ENCODE measurements at regions not wholly inside any gene's neighbourhood (a gene's known extent, or its start where the extent isn't known, plus 50 kb on each side); places are given as distances from the start of the nearest gene placed in this dataset.

- intact Hi-C loops (cut with DNase I) = no loop called here
- no peak overlapping the region for H3K4me3 ChIP-seq
- peaks cover 0 to 4% (median 0%) of the 10 kb centered on the region in 4 donors for H3K4me1 ChIP-seq
- 40% methylated on average over 3 of the region's 3 CpGs for WGBS
- DNase-seq (ENCODE audit: extremely low spot score) = no peak
- H3K9me3 ChIP-seq = no peaks in the 10 kb centered on the region
- H3K27ac ChIP-seq (replicated peaks in 1 of 4) = no peak overlapping the region
- H3K36me3 ChIP-seq = no peaks in the 10 kb centered on the region
- H3K27me3 ChIP-seq = peaks cover 0 to 74% (median 0%) of the 10 kb centered on the region in 4 donors
- TF ChIP-seq POLR2A (IDR thresholded peaks at IDR 0.05; ENCODE audit: low read depth) (no peak), EP300 (IDR thresholded peaks at IDR 0.05) (no peak), CTCF (IDR thresholded peaks at IDR 0.05) (no peak), POLR2AphosphoS5 (IDR thresholded peaks at IDR 0.05) (no peak)
Observed at GRCh38 chr13:111406636-111407035, 86.2 kb downstream of the TEX29 start.

GRCh38 chr13:111407381-111408131, 87.1 kb downstream of the TEX29 start:
- WGBS = 90% methylated on average over 23 of the region's 23 CpGs
- peaks cover 0 to 74% (median 0%) of the 10 kb centered on the region in 4 donors for H3K27me3 ChIP-seq
- no peak overlapping the region for H3K4me3 ChIP-seq
- peaks cover 0 to 4% (median 0%) of the 10 kb centered on the region in 4 donors for H3K4me1 ChIP-seq
- H3K36me3 ChIP-seq = no peaks in the 10 kb centered on the region
- H3K9me3 ChIP-seq = no peaks in the 10 kb centered on the region
- intact Hi-C loops (cut with DNase I) = no loop called here
- no peak for TF ChIP-seq CTCF (IDR thresholded peaks at IDR 0.05)
- no peak for TF ChIP-seq EP300 (IDR thresholded peaks at IDR 0.05)
- no peak for TF ChIP-seq POLR2A (IDR thresholded peaks at IDR 0.05; ENCODE audit: low read depth)
- no peak for TF ChIP-seq POLR2AphosphoS5 (IDR thresholded peaks at IDR 0.05)
- H3K27ac ChIP-seq (replicated peaks in 1 of 4) = no peak overlapping the region
- no peak for DNase-seq (ENCODE audit: extremely low spot score)

DNA sequence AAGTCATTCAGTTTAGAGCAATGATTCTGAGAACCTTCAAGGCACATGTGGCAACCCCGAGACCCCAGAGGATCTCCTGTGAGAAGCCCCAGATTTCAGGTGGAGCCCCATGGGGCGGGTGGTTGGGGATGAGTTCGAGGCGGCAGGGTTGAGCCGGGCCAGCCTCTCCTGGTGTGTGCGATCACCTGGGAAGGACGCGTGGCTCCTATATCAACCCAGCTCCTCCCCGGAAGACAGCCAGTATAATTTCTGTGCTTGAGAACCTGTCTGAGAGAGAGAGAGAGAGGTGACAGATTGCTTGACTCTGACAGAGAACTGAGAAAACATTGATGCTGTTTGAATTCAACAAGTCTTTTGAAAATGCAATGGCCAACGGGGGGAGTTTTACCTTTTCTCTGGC, 89.0 kb downstream of the TEX29 start:
- peaks cover 0 to 73% (median 0%) of the 10 kb centered on the region in 4 donors for H3K27me3 ChIP-seq

DNA sequence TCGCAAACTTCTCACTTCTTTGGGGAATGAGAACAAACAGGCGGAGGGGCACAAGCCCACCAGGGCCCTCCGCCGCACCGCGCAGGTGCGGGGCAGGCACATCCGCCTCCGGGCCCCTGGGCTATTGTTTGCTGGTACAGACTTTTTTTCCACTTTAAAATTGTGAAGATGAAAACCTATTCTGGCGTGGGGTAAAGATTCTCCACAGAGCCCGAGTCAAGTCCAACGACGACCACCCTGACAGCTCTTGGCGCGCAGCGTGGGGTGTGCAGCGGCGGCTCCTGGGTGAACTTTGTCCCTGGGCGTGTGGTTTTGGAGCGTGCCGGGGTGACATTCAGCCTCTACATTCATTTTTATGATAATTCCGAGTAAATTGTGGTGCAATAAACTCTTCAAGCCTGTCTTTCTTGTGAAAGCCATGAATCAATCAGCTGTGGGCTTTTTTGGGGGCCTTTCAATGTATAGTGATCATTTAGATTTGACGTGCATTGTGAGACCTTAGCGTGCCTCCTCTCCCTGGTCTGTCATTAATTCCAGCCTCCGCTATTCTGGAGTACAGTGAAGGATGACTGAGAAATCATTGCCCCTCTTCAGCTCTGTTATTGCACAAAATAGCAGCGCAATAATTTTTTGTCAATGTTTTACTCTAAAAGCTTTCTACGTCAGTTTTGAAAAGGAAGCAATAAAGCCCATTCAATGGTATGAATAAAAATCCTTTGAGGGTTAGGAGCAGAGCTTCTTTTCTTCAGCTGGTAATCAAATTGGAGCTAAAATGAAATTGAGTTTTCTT, 90.0 kb downstream of the TEX29 start:
- Histone ChIP-seq H3K4me1 (peaks cover 0 to 4% (median 0%) of the 10 kb centered on the region in 4 donors), H3K9me3 (no peaks in the 10 kb centered on the region), H3K27ac (replicated peaks in 1 of 4) (no peak overlapping the region), H3K36me3 (no peaks in the 10 kb centered on the region), H3K27me3 (peaks cover 0 to 67% (median 0%) of the 10 kb centered on the region in 4 donors), H3K4me3 (peak overlapping the region in 2 of 4 donors; percentile 32 to 33)
- DNase-seq (ENCODE audit: extremely low spot score) = no peak
- 80% methylated on average over 26 of the region's 27 CpGs for WGBS
- intact Hi-C loops (cut with DNase I) = no loop called here
- no peak for TF ChIP-seq EP300 (IDR thresholded peaks at IDR 0.05)

More for the DNA sequence above, 89.0 kb downstream of the TEX29 start:
- WGBS = 71% methylated on average over 10 of the region's 10 CpGs
- Histone ChIP-seq H3K9me3 (no peaks in the 10 kb centered on the region), H3K36me3 (no peaks in the 10 kb centered on the region), H3K4me3 (no peak overlapping the region), H3K27ac (replicated peaks in 1 of 4) (no peak overlapping the region), H3K4me1 (peaks cover 0 to 4% (median 0%) of the 10 kb centered on the region in 4 donors)
- TF ChIP-seq EP300 (IDR thresholded peaks at IDR 0.05) (no peak), POLR2AphosphoS5 (IDR thresholded peaks at IDR 0.05) (no peak), CTCF (IDR thresholded peaks at IDR 0.05) (no peak), POLR2A (IDR thresholded peaks at IDR 0.05; ENCODE audit: low read depth) (no peak)
- DNase-seq (ENCODE audit: extremely low spot score) = no peak
- intact Hi-C loops (cut with DNase I) = no loop called here

All from esophagus muscularis mucosa (tissue), 4 donors.